ENCODE measurements at regions not wholly inside any gene's neighbourhood (a gene's known extent, or its start where the extent isn't known, plus 50 kb on each side); places are given as distances from the start of the nearest gene placed in this dataset.

- TF ChIP-seq CTCF (IDR thresholded peaks at IDR 0.05; ENCODE audit: insufficient read depth, low read depth, low read length) (no peak), EZH2 (IDR thresholded peaks at IDR 0.05; ENCODE audit: insufficient read depth, low read length) (no peak)
These were observed 131.8 kb upstream of the CTTNBP2 start for GRCh38 chr7:118005026-118005425.

Measured in astrocyte (in vitro differentiated cells and primary cell).